ENCODE measurements at regions not wholly inside any gene's neighbourhood (a gene's known extent, or its start where the extent isn't known, plus 50 kb on each side); places are given as distances from the start of the nearest gene placed in this dataset.

DNA sequence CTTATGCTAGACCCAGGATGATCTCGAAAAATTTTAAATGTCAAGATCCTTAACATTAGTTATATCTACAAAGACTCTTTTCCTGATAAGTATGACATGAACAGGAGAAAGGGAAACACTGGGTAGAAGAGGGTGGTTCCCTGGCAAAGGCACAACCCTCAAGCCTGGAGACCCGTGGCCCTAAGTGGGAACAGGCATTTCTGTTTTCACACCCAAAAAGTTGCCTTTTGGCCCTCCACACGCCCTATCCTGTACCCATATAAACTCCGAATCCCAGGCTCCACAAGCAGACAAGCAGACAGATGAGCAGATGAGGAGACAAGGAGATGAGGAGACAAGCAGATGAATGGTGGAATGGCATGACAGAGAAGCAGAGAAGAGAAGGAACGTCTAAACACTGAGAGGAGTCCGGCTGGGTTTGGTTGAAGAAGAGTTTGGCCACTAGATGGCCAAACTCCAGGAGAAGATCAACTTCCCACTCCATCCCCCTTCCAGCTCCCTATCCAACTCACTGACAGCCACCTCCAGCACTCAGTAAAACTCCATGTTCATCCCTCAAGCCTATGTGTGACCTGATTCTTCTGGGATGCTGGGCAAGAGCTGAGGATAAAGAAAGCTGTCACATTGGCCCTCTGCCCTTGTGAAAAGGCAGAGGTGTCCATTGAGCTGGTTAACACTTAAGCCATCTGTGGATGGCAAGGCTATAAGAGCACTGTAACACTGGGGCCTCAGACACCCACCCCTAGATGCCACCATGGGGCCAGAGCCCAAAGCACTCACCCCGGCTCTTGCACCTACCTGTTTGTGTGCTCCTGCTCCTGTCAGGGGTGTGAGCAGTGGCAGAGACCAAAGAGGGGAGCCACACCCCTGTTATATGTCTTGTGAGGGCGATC lies 139.6 kb upstream of the FAM20A start:
- no peak for DNase-seq

DNA sequence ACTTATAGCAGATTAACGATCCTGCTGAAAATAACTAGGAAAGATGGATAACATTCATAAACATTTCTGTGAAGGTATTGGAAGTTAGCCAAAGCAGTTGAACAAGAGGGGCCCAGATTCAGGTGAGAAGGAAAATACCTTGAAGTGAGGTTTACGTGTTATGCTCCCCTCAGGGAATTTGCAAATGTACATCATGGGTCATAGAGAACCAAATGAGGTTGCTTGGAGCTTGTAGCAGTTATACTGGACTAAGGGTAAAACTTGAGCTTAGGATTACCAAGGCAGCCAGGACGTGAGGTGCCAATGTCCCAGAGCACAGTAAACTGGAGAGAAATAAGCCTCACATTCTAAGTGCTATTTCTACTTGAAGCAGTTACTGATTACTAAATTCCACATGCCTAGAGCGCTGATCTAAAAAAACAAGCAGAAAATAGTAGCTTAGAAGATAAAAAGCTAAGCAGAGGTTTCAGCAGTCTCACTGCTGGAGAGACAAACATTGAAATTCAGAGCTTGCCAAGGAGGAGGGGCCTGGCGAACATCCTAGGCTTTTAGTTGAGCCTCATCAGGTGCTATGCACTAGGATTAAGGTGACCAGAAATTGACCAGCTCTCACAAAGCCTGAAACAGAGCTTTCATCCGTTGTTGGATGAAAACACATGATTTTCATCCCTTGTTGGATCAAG lies 136.7 kb upstream of the FAM20A start:
- DNase-seq: no peak

DNA sequence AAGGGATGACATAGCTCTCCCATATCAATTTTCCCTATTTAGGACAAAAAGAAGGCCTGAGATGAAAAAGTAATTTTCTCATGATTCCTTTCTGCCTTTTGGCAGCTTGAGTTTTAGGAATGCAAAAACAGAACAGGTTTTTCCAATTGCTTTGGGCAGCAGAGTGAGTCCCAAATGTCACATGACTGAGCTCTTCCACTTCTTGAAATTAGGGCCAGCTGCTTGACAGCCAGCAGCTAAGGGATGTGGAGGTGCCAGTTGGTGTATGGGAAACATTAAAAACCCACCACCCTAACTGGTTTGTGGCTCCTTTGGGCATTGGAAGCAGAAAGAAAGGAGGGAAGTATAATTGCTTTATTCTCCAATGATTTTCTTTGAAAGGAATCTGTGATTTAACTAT lies 133.8 kb upstream of the FAM20A start:
- no peak for DNase-seq

DNA sequence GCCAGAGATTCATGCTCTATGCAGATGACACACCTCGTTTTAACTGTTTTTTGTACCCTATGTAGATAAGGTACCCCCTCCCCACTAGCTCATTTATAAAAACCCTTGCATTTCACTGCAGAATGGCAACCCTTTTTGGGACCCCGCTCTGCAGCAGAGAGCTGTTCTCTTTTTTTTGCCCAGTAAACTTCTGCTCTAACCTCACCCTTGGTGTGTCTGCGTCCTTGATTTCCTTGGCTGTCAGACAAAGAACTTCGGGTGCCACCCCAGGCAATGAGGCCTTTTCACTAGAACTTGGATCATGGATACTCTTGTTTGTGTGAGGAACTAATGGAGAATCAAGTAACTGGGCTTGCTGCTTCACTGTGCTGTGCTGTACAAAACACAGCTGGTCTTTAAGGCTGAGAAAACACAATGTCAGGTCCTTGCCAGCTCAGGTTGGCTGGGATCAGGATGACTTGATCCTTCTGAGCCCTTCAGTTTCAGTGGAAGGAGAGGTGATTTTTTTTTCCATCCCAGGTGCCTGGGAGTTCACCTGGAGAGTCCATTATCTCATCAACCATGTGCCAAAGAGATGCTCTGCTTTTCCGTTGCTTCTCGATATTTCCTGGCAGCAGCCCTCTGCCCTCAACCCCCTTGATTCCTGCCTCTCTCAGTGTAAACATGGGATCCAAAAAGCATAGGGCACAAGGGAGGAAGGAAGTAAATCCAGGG lies 133.2 kb upstream of the FAM20A start:
- DNase-seq: no peak

DNA sequence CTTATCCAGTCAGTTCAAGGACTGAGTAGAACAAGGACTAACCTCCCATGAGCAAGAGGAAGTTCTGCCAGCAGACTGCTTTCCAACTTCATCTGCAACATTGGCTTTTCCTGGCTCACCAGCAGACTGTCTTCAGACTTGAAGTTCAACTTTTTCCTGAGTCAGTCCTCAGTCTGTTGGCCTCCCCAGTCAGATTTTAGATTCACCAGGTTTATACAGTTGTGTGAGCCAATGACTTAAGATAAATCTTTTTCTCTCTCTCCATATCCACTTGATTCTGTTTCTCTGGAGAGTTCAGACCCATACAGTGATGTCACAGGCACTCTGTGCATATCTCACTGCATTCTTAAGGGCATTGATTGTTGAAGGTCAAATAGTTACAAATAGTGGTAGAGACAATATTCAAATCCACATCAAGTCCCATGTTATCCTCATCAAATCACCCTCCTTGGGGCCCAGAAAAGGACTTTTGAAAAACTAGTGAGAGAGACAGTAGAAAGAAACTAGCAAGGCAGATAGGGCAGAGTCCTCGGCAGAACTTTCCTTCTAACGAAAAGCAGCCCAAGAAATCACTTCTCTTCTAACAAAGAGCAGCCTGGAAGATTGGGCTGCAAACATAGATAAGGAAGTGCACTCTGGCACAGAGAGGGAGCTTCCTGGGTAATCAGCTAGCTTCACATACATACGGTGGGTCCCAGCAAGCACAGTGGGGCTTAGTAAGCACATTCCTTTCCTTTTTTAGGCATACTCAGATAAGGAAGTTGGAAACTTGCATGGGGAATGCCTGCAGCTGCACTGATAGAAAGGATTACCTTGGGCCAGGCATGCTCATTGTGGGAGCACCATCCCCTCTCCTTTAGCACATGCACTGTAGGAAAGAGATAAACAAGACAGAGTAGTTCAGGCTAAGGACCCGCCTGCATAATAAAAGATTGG lies 132.3 kb upstream of the FAM20A start:
- DNase-seq: no peak

DNA sequence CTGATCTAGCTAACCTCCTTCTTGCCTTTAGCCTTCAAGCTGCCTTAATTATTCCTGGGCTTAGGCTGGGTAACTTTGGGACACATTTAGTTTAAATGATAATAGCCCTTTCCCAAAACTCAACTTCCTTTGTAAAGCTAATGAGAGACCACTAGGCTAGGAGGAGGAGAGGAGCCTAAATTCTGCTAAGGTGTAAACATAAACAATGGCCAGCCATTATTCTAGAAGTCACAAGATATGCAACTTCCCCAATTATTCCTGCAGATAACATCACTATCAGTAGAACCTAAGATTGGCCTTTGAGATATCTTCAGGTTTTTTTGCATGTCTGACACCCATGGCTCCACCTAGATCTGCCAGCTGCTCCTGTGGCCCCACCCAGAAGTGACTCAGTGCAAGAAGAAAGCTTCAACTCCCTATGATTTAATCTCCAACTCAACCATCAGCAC lies 131.2 kb upstream of the FAM20A start:
- DNase-seq: no peak

DNA sequence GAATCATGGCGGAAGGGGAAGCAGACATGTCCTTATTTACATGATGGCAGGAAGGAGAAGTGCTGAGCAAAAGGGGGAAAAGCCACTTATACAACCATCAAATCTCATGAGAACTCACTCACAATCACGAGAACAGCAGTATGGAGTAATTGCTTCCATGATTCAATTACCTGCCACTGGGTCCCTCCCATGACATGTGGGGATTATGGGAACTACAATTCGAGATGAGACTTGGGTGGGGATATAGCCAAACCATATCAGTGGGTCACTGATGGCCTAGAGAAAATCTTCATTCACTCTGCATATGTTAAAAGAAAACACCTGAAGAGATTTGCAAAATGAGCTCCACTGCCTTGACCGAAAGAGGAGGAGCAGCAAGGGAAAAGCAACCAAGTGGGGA lies 130.3 kb upstream of the FAM20A start:
- DNase-seq: no peak

DNA sequence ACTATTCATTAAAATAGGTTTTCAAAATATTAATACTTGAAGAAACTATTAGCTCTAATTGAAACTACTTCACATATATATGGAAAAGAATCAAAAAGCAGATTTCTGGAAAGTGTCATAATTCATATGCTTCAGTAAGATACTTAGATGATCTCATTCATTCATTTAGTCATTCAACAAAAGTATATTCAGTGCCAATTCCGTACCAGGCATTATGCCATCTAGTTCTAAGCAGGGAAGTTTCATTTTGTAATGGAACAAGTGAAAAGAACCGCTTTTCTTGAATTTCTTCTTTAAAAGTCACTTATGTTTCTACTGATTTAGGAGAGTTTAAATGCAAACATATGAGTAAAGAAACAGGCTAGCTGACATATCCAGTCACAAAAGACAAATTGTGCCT lies 118.3 kb upstream of the FAM20A start:
- DNase-seq: peak; percentile 55

DNA sequence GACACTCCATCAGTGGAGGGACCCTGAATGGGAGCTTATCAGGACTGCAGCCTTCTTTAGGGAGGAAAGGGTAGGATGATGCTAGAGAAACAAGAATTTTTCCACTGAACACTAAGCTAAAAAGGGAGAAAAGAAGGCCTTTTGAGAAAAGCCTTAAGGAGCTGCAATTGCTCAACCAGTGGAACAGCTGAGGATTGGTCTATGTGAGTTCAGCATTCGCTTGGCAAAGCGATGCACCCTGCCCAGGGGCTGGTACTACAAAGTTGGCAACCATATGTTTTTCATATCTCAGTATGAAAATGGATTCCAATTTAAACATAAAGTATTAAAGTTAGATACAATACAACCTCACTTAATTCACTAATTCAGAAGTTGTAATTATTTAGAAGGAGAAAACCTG lies 117.8 kb upstream of the FAM20A start:
- DNase-seq: no peak

DNA sequence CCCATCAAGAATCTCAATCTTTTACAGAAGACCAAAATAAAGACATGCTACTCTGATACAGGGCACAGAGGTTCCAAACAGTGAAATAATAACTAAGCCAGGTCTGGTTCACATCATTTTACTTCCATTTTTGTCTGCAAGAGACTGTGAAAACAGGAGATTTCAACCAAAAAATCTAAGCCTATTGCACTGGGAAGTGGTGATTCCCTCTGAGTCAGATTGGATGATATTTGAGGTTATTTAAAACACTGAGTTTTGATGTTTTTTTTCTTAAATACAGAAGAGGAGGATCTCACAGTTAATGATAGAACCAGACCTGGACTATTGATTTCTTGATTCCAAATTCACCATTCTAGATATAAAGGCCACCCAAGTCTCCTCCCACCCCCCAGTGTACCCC lies 117.3 kb upstream of the FAM20A start:
- DNase-seq: no peak

DNA sequence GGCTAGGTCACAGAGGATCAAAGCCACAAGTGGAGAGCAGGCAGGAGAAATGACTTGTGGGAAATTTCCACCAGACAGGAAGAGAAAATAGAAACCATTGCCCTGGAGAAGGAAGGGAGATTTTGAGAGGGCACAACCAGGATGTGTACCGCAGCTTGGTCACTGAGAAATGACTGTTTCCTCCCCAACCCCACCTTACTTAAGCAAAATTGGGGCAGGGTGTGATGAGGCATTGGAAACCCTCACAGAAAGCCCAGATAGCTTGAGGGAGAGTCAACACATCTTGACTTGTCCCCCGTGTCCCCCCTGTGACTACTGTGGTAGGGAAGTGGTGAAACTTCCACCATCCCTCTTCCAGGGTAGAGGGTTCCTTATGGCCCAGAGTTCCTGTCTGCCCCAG lies 113.5 kb upstream of the FAM20A start:
- DNase-seq: no peak

DNA sequence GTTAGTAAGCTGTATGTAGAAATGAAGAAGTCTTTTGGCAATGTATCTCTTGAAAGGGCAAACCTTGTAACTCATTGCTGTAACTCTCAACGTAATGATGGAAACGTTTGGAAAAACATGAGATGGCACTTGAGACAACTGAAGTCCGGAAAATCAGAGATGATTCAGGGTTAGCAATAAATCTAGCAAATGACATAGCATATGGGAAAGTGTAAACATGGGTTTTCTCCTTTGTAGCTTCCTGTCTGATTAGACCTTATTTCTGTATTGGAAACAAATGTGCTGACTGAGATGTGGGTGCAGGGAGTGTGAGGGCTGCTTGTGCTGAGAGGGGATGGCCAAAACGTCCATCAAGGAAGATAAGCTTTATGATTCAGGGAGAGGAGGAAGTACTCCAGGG lies 110.7 kb upstream of the FAM20A start:
- DNase-seq: no peak

DNA sequence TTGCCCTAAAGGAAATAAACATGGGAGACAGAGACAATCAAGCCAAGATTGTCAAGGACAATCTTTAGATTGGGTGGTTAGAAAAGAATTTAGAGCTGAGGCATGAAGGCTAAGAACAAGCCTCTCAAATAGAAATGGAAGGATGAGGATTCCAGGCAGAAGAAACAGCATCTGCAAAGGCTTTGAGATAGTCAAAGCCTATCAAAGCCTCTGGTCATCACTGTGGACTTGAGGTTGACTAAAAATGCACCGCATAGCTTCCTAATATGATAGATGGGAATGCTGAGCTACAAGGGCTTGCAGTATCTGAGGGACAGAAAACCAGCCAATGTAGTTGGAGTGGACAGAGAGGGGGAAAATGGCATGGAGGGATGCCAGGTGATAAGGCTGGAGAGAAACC lies 109.8 kb upstream of the FAM20A start:
- no peak for DNase-seq

DNA sequence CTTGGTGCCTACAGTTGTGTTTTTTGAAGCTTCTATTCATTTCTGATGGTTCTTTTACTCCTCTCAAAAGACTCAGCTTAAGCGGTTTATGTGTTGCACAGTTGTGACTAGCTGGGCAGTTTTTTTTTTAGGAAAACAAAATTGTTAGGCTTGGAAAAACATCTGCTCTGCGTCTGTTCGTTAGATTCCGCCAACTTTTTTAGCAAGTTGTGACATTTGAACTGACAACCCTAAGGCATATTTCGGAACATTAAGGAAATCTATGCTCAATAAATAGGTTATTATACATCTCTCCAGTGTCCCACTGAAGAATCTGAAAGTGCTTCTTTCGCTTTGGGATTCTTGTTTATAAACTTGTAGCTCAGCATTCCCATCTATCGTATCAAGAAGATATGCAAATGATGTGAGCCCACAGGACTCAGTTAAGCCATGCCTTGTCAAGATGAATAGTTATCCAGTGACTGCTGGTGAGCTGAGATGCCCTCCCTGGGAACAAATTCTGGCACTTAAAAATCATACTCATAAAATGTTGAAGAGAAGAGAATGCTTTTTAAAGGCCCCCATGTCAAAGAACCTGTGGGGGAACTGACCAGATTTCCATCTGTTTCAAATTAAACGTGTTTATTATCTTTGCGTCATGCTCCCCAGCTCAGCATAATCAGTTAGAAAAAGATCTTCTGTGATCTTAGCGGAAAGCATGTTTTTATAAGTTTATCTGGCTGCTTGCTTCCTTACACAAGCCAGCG lies 109.0 kb upstream of the FAM20A start:
- no peak for DNase-seq

DNA sequence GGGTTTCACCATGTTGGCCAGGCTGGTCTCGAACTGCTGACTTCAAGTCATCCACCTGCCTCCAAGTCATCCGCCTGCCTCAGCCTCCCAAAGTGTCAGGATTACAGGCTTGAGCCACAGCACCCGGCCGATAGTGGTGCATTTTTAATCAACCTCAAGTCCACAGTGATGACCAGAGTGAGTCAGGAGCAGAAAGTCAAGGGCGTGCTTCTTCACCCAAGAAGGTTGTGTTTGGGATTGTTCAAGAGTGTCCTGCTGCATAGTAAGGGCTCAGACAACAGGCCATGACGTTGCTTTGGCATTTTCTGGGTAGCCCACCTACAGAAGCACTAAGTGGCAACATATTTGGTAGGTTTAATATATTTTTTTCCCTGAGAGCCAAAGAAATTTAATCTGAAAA lies 108.3 kb upstream of the FAM20A start:
- no peak for DNase-seq

DNA sequence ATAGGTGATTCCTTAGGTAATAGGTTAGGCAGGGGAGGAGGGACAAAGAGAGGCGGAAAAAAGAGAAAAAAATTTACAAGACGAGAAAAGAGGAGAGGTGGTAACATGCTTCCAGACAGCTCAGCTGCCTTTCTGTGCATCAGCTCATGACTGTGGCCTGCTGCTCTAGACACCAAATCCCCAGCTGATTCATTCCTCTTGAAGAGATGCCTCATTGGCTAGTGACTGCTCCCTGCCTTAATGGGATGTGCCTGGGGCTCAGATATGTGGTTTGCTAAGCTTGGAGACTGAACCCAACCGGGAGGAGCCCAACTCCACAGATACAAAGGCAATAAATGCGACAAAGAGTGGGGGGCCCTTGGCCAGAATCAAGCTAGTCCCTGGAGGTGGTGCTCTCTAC lies 105.9 kb upstream of the FAM20A start:
- DNase-seq: no peak

DNA sequence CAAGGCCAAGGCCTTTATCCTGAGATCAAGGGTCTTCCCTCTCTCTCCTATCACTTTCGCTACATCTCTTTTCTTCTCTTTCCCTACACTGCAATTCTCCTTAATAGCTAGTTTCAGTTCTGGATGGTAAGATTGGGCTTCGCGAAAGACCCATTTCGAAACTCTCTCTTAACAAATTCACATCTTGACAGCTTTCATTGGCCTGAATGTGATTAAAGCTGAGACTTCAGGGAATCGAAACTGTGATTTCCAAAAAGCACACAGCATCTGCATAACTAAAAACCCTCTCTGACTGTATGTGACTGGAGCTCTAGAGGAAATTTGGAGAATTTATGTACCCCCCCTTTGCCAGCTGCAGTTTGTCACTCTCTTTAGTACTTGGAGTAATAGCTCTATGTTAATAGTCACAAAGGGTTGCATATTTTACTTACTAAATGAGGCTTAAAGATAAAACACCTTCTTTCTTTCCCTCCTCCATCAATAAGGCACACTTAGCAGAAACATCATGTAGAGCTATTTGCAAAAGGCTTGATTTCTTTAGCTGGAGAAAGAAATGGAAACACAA lies 105.3 kb upstream of the FAM20A start:
- DNase-seq: no peak

DNA sequence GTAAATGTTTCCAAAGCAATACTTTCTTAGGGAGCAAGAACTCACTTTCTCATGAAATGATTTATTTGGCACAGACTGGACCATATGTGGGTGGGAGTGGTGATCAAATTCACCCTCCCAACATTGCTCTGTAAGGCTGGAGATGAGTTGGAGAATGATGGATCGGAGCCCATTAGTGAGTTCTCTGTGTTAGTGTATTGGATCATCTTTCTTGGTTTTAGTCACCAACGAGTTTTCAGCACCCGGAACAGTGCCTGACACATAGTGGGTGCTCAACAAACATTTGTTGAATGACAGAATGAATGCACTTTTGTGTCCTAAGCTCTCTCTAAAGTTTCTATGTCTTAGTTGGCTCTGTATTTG lies 104.5 kb upstream of the FAM20A start:
- no peak for DNase-seq

DNA sequence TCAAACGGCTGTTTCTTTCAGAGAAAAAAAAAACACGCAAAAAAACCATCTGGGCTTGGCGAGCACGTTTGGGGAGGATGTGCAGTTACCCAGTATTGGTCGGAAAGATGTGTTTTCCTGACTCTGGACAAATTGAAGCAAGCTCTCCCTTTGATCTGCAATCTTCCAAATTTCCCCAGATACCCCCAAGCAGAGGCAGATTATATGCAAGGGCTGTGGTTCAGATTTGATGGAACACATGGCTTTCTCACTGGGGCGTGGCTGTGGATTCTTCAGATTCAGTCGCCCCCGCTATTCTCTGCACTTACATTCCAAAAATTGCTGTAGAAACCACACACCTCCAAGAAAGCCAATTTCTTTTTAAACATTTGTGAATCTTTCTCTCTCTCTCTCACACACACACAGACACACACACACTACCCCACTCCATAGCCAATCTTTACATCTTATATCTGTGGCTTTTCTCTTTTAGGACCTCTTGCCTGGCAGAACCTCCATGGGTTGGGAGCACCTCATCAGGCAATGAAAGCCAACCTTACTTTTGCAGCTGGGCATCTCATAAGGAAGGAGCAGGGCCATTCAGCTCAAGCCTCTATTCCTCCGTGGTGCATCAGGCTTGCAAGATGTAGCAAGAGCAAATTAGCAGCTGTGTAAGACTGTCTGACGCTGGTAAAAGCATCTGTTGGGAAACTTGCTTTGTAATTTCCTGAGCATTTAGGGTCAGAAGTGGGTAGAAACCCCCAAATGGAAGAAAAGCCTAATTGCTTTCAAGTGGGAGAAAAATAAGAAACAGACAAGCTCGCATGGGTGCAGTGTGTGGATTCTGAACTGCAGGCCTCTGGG lies 103.9 kb upstream of the FAM20A start:
- no peak for DNase-seq

DNA sequence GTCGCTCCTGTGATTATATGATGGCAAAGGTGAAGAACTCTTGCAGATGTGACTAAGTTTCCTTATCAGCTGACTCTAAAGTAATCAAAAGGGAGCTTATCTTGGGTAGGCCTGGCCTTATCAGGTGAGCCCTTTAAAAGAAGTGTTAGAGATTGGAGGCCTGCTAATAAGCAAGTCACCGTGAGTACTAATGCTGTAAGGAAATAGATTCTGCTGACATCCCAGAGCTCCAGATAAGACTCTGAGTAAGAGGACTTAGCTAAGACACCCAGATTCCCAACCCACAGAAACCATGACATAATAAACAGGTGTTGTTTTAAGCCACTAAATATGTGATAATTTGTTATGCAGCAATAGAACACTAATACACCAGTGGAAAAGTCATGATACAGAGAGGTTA lies 99.9 kb upstream of the FAM20A start:
- DNase-seq: no peak

DNA sequence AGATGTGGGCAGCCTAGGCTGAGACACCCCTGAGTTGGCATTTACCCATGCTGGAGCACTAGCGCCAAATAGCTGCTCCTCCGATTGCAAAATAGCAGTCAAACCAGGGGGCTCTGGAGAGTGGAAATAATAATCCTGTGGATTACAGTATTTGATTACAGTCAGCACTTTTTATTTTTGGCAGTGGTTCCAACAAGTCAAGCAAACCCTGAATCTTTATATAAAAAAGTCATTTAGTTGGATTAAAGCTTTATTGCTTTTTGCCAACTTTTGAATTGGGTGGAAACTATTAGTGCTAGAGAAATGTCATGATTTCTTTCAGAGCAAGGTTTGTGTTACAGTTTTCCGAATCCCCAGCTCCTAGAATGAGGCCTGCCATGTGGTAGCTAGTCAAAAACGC lies 99.3 kb upstream of the FAM20A start:
- no peak for DNase-seq

Measured in NCI-H446 treated with DMSO at 0.1 percent for 48 hours (cell line).